GM23338 (cell line): ENCODE measurements at regions not wholly inside any gene's neighbourhood (a gene's known extent, or its start where the extent isn't known, plus 50 kb on each side); places are given as distances from the start of the nearest gene placed in this dataset.

ENCODE experiments used
- ATAC-seq: fragments of 200-7000 bp; cut with Tn5 transposase; 3 replicates; pipeline ENCODE4 v1.9.1; 2020
- DNase-seq: peaks from one replicate; pipeline ENCODE4 v3.0.0-alpha.2; 2015; ENCODE audit warnings: low spot score
- H2AFZ ChIP-seq: fragments of 200-600 bp; sonication (generic); 2 replicates; pipeline ENCODE4 v1.8.0; 2016; ENCODE audit warnings: antibody characterized with exemption, mild to moderate bottlenecking, moderate library complexity
- H3F3A ChIP-seq: fragments of 200-600 bp; sonication (generic); replicated peaks from 2 replicates; pipeline ENCODE4 v1.8.0; 2017; ENCODE audit warnings: antibody characterized with exemption, mixed run types, low read depth
- H3K27ac ChIP-seq: fragments of 200-600 bp; sonication (generic); 2 replicates; pipeline ENCODE4 v1.6.1; 2016; ENCODE audit warnings: low read depth
- H3K27me3 ChIP-seq: fragments of 200-600 bp; sonication (generic); 2 replicates; pipeline ENCODE4 v1.8.0; 2016; ENCODE audit warnings: mild to moderate bottlenecking, mixed run types, moderate library complexity; ENCODE audit not compliant: insufficient read depth
- H3K36me3 ChIP-seq: fragments of 200-600 bp; sonication (generic); 2 replicates; pipeline ENCODE4 v1.8.0; 2016; ENCODE audit warnings: mild to moderate bottlenecking; ENCODE audit not compliant: insufficient read depth
- H3K4me1 ChIP-seq: fragments of 200-600 bp; sonication (generic); 2 replicates; pipeline ENCODE4 v1.8.0; 2016; ENCODE audit warnings: mild to moderate bottlenecking, moderate library complexity; ENCODE audit not compliant: insufficient read depth
- H3K4me2 ChIP-seq: fragments of 200-600 bp; sonication (generic); 2 replicates; pipeline ENCODE4 v1.7.1; 2017; ENCODE audit warnings: mixed run types
- H3K4me3 ChIP-seq: fragments of 200-600 bp; sonication (generic); 2 replicates; pipeline ENCODE4 v1.6.1; 2016; ENCODE audit warnings: mixed run types
- H3K79me2 ChIP-seq: fragments of 200-600 bp; sonication (generic); replicated peaks from 2 replicates; pipeline ENCODE4 v1.8.0; 2017; ENCODE audit warnings: mild to moderate bottlenecking; ENCODE audit not compliant: insufficient read depth
- H3K9me2 ChIP-seq: fragments of 200-600 bp; sonication (generic); 2 replicates; pipeline ENCODE4 v1.8.0; 2017; ENCODE audit not compliant: insufficient read depth
- H4K20me1 ChIP-seq: fragments of 200-600 bp; sonication (generic); replicated peaks from 2 replicates; pipeline ENCODE4 v1.8.0; 2017; ENCODE audit warnings: mild to moderate bottlenecking; ENCODE audit not compliant: insufficient read depth
- H3K27ac Mint-ChIP-seq: 2 replicates; pipeline ENCODE4 v1.8.0; 2020; ENCODE audit warnings: inconsistent platforms, mild to moderate bottlenecking, moderate library complexity, mixed read lengths
- H3K27me3 Mint-ChIP-seq: 3 replicates; pipeline ENCODE4 v1.8.0; 2022; ENCODE audit warnings: low read depth, mild to moderate bottlenecking, moderate library complexity, mixed read lengths, inconsistent platforms; ENCODE audit not compliant: insufficient read depth, poor library complexity
- H3K36me3 Mint-ChIP-seq: 3 replicates; pipeline ENCODE4 v1.8.0; 2021; ENCODE audit warnings: low read depth, mild to moderate bottlenecking, inconsistent platforms, moderate library complexity, mixed read lengths
- H3K4me1 Mint-ChIP-seq: 3 replicates; pipeline ENCODE4 v1.8.0; 2020; ENCODE audit warnings: mild to moderate bottlenecking, inconsistent platforms, mixed read lengths
- H3K4me3 Mint-ChIP-seq: 3 replicates; pipeline ENCODE4 v1.8.0; 2021; ENCODE audit warnings: moderate library complexity, mild to moderate bottlenecking, inconsistent platforms, mixed read lengths
- H3K9me3 Mint-ChIP-seq: 3 replicates; pipeline ENCODE4 v1.8.0; 2020; ENCODE audit warnings: moderate library complexity, mild to moderate bottlenecking, inconsistent platforms, mixed read lengths
- EZH2 ChIP-seq: fragments of 200-600 bp; sonication (generic); IDR thresholded peaks from one replicate; pipeline ENCODE4 v1.8.0; 2017; ENCODE audit warnings: antibody characterized with exemption, mild to moderate bottlenecking, low read depth; ENCODE audit not compliant: unreplicated experiment
- EZH2phosphoT487 ChIP-seq: fragments of 200-600 bp; sonication (generic); IDR thresholded peaks from one replicate; pipeline ENCODE4 v1.8.1; 2018; ENCODE audit warnings: antibody characterized with exemption; ENCODE audit not compliant: unreplicated experiment
- JUNB ChIP-seq: IDR thresholded peaks from one replicate; pipeline ENCODE4 v1.6.1; 2016; ENCODE audit warnings: antibody characterized with exemption; ENCODE audit not compliant: unreplicated experiment
- STAT1 ChIP-seq: IDR thresholded peaks from one replicate; pipeline ENCODE4 v1.6.1; 2016; ENCODE audit warnings: antibody characterized with exemption; ENCODE audit not compliant: unreplicated experiment
- ZNF331 ChIP-seq: fragments of 250-450 bp; sonication (Bioruptor Pico); IDR thresholded peaks from 2 replicates; pipeline ENCODE4 v1.5.0; 2020; ENCODE audit warnings: low read depth, mild to moderate bottlenecking, moderate library complexity
- TF ChIP-seq, protein P1 (sequence below): fragments of 250-450 bp; sonication (Bioruptor Pico); IDR thresholded peaks from 2 replicates; pipeline ENCODE4 v1.5.0; 2020; ENCODE audit warnings: mild to moderate bottlenecking, moderate library complexity
- TF ChIP-seq, protein P2 (sequence below): IDR thresholded peaks from one replicate; pipeline ENCODE4 v1.6.1; 2018; ENCODE audit warnings: antibody characterized with exemption; ENCODE audit not compliant: unreplicated experiment
- TF ChIP-seq, protein P3 (sequence below): IDR thresholded peaks from 2 replicates; pipeline ENCODE4 v1.6.1; 2016; ENCODE audit warnings: antibody characterized with exemption

DNA sequence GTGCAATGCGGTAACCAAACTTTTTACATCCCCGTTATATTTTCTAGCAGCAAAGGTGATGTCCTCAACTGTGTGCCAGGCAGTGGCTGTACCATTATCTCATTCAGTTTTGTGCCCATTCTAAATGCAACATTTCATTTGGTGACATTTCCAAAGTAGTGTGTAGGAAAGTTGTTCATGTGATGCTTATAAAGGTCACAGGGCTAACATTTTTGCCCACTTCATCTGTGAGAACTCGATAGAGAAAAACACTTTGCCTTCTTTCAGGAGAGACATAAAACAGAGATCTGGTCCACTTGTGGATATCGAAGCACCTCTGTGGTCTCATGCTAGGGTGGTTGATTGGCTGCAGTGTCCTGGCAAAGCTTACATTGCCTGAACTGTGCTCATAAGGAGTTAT is 414.2 kb upstream of the PDE3A start (continued):
- TF ChIP-seq, protein P1, sequence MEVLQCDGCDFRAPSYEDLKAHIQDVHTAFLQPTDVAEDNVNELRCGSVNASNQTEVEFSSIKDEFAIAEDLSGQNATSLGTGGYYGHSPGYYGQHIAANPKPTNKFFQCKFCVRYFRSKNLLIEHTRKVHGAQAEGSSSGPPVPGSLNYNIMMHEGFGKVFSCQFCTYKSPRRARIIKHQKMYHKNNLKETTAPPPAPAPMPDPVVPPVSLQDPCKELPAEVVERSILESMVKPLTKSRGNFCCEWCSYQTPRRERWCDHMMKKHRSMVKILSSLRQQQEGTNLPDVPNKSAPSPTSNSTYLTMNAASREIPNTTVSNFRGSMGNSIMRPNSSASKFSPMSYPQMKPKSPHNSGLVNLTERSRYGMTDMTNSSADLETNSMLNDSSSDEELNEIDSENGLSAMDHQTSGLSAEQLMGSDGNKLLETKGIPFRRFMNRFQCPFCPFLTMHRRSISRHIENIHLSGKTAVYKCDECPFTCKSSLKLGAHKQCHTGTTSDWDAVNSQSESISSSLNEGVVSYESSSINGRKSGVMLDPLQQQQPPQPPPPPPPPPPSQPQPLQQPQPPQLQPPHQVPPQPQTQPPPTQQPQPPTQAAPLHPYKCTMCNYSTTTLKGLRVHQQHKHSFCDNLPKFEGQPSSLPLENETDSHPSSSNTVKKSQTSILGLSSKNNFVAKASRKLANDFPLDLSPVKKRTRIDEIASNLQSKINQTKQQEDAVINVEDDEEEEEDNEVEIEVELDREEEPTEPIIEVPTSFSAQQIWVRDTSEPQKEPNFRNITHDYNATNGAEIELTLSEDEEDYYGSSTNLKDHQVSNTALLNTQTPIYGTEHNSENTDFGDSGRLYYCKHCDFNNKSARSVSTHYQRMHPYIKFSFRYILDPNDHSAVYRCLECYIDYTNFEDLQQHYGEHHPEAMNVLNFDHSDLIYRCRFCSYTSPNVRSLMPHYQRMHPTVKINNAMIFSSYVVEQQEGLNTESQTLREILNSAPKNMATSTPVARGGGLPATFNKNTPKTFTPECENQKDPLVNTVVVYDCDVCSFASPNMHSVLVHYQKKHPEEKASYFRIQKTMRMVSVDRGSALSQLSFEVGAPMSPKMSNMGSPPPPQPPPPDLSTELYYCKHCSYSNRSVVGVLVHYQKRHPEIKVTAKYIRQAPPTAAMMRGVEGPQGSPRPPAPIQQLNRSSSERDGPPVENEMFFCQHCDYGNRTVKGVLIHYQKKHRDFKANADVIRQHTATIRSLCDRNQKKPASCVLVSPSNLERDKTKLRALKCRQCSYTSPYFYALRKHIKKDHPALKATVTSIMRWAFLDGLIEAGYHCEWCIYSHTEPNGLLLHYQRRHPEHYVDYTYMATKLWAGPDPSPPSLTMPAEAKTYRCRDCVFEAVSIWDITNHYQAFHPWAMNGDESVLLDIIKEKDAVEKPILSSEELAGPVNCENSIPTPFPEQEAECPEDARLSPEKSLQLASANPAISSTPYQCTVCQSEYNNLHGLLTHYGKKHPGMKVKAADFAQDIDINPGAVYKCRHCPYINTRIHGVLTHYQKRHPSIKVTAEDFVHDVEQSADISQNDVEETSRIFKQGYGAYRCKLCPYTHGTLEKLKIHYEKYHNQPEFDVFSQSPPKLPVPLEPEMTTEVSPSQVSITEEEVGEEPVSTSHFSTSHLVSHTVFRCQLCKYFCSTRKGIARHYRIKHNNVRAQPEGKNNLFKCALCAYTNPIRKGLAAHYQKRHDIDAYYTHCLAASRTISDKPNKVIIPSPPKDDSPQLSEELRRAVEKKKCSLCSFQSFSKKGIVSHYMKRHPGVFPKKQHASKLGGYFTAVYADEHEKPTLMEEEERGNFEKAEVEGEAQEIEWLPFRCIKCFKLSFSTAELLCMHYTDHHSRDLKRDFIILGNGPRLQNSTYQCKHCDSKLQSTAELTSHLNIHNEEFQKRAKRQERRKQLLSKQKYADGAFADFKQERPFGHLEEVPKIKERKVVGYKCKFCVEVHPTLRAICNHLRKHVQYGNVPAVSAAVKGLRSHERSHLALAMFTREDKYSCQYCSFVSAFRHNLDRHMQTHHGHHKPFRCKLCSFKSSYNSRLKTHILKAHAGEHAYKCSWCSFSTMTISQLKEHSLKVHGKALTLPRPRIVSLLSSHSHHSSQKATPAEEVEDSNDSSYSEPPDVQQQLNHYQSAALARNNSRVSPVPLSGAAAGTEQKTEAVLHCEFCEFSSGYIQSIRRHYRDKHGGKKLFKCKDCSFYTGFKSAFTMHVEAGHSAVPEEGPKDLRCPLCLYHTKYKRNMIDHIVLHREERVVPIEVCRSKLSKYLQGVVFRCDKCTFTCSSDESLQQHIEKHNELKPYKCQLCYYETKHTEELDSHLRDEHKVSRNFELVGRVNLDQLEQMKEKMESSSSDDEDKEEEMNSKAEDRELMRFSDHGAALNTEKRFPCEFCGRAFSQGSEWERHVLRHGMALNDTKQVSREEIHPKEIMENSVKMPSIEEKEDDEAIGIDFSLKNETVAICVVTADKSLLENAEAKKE (CRISPR knock-in tag), result no peak
- TF ChIP-seq JUNB (no peak), EZH2phosphoT487 (no peak), STAT1 (no peak)

DNA sequence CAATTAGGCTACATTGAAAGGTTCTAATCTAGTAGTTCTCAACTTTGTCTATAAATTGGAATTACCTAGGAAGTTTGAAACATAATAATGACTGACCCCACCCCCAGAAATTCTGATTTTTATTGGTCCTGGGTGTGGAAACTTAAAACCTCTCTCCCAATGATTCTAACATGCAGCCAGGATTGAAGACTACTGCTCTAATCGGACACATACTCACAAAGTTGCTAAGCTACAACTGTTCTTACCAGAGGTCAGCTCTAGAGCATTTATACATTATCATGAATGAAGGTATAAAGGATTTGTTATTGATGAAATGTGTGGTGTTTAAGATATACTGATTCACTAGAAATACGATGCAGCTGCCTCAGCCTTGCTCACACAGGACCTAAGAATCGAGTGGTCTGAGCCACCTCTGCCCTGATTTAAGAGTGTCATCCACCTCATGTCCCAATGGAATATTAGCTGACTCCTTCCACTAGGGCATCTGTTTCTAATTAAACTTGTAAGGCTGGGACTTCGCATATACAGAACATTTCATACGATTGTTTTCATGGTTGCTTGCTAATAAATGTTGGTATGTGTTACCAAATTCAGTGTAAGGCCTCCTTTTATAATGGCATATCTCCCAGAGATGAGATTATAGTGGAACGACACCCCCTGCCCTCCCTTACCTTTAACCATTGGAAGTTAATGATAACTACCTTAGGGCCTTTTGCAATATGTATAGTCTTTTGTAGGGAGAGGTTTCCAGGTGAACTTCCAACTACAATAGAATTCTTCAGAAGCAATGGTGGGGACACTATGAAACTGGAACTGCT is 410.8 kb upstream of the PDE3A start:
- no peak overlapping the region for H3K4me3 Mint-ChIP-seq
- Histone ChIP-seq H4K20me1 (no peaks in the 10 kb centered on the region), H3K27ac (no peak overlapping the region), H3K79me2 (no peaks in the 10 kb centered on the region), H3K9me2 (no peaks in the 10 kb centered on the region), H3K36me3 (no peaks in the 10 kb centered on the region), H2AFZ (no peak overlapping the region), H3K4me2 (no peak overlapping the region), H3K4me3 (no peak overlapping the region), H3K27me3 (no peaks in the 10 kb centered on the region), H3F3A (no peaks in the 10 kb centered on the region), H3K4me1 (no peaks in the 10 kb centered on the region)
- ATAC-seq (no peak), DNase-seq (no peak)
- H3K27me3 Mint-ChIP-seq, result no peaks in the 10 kb centered on the region
- H3K36me3 Mint-ChIP-seq, result no peaks in the 10 kb centered on the region
- H3K4me1 Mint-ChIP-seq, result 0 out of 3 replicates have a peak, but pooled peaks cover 2% of the 10 kb centered on the region
- H3K27ac Mint-ChIP-seq, result no peak overlapping the region
- H3K9me3 Mint-ChIP-seq, result no peaks in the 10 kb centered on the region
- TF ChIP-seq, protein P2, sequence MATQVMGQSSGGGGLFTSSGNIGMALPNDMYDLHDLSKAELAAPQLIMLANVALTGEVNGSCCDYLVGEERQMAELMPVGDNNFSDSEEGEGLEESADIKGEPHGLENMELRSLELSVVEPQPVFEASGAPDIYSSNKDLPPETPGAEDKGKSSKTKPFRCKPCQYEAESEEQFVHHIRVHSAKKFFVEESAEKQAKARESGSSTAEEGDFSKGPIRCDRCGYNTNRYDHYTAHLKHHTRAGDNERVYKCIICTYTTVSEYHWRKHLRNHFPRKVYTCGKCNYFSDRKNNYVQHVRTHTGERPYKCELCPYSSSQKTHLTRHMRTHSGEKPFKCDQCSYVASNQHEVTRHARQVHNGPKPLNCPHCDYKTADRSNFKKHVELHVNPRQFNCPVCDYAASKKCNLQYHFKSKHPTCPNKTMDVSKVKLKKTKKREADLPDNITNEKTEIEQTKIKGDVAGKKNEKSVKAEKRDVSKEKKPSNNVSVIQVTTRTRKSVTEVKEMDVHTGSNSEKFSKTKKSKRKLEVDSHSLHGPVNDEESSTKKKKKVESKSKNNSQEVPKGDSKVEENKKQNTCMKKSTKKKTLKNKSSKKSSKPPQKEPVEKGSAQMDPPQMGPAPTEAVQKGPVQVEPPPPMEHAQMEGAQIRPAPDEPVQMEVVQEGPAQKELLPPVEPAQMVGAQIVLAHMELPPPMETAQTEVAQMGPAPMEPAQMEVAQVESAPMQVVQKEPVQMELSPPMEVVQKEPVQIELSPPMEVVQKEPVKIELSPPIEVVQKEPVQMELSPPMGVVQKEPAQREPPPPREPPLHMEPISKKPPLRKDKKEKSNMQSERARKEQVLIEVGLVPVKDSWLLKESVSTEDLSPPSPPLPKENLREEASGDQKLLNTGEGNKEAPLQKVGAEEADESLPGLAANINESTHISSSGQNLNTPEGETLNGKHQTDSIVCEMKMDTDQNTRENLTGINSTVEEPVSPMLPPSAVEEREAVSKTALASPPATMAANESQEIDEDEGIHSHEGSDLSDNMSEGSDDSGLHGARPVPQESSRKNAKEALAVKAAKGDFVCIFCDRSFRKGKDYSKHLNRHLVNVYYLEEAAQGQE, result no peak
- TF ChIP-seq, protein P3, sequence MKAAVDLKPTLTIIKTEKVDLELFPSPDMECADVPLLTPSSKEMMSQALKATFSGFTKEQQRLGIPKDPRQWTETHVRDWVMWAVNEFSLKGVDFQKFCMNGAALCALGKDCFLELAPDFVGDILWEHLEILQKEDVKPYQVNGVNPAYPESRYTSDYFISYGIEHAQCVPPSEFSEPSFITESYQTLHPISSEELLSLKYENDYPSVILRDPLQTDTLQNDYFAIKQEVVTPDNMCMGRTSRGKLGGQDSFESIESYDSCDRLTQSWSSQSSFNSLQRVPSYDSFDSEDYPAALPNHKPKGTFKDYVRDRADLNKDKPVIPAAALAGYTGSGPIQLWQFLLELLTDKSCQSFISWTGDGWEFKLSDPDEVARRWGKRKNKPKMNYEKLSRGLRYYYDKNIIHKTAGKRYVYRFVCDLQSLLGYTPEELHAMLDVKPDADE, result no peak
- TF ChIP-seq JUNB (no peak), EZH2 (no peak), ZNF331 (CRISPR knock-in tag) (no peak), STAT1 (no peak)
